SHP77 treated with DMSO at 0.1 percent for 48 hours (cell line): ENCODE measurements at regions not wholly inside any gene's neighbourhood (a gene's known extent, or its start where the extent isn't known, plus 50 kb on each side); places are given as distances from the start of the nearest gene placed in this dataset.

ENCODE experiments used
- DNase-seq: peaks from one replicate; lab custom pipeline; 2025; lab: John Stamatoyannopoulos, UW

DNA sequence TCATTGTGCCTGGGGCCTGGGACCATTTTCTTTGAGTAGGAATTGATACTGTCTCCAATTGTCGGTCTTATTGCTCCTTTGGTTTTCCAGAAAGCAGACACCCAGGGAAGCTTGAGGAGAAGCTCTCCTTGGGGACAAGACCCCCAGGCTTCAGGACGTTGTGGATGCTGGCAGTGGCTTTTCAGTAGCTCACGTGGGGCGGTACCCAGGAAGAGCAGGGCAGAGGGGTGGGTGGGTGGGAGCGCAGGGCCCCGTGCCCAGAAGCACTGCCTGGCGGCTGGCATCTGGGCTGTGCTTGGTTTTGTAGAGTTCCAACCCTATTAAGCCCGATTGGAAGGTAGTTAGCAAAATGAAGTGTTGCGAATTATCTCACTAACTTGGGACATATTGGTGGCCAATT, 374.2 kb upstream of the IRX1 start:
- DNase-seq, result no peak

GRCh38 chr5:3220638-3221288, 374.9 kb upstream of the IRX1 start:
- DNase-seq, result no peak

GRCh38 chr5:3220201-3220600, 375.4 kb upstream of the IRX1 start:
- no peak for DNase-seq

GRCh38 chr5:3218916-3219650, 376.5 kb upstream of the IRX1 start:
- DNase-seq, result no peak

GRCh38 chr5:3217771-3218495, 377.7 kb upstream of the IRX1 start:
- no peak for DNase-seq

- no peak for DNase-seq
Observed at GRCh38 chr5:3217114-3217513, 378.5 kb upstream of the IRX1 start.

DNA sequence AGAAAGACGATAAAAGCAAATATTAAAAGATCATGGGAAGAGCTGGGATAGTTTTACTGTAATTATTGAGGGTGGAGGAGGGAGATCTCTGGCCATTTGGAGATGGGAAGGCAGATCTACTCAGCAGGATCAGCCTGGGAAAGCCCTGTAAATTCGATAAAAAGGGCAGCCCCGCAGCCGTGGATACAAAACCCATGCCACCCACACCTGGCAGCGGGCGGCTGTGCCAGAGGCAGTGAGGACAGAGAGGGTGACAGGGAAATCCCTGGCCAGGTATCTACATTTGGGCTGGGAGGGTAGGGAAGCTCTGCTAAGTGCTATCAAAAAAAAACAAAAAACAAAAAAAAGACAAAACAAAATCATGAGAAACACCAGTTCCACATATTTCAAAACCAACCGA, 379.2 kb upstream of the IRX1 start:
- no peak for DNase-seq

DNA sequence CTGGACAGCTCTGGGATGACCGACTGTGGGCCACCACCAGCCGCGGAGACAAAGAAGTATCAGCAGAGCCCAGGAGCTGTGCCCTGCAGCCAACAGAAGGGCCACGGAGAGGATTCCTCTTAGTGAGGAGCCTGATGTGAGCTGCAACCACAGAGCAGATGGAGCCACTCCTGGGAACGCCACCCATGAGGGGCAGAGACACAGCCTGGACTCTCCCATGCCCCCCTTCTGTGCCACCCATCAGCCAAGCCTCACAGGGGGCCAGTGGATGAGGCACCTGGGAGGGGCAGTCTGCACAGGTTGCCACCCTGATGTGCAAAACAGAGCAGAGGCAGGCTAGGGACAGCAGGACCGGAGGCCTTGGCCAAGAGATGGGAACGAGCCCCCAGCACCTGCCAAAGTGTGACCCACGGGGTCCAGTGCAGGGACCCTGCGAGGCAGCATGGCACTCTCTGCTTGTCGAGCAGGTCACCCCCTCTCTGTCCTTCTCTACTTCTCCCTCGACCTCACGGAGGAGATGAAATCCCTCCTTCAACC, 380.7 kb upstream of the IRX1 start:
- no peak for DNase-seq

GRCh38 chr5:3214396-3214795, 381.2 kb upstream of the IRX1 start:
- DNase-seq, result no peak

DNA sequence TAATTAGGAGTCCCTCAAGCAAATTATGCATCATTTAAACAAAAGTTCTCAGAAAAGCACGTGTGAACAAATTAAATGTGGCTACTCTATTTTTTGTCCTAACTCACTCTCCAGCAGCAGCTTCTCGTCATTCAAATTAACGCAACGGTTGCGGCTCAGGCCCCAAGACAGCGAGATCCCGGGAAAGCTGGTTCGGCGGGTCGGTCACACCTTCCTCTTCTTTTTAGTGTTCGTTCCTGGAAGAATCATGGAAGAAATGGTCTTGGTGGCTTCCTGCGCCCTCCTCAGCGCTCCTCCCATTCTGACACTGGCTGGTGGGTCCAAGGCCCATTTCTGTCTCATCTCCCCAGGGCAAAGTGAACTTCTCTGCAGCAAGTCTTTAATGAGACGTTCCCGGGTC, 382.8 kb upstream of the IRX1 start:
- no peak for DNase-seq

DNA sequence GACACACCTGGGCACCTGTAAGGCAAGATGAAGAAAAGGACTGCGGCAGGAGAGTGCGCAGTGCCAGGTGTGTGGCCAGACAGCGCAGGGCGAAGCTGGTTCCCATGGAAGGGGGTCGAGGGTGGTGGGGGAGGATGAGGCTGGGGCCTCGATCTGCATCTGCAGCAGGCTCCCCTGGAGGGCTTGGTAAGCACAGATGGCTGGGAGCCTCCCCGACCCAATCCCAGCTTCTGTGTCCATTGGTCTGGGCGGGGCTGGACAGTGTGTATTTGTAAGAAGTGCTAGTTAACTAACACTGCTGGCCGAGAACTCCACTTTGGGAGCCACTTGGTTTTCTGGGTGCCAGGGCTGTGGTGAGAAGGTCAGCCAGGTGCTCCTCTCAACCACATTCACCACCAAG, 385.1 kb upstream of the IRX1 start:
- DNase-seq, result no peak

GRCh38 chr5:3209918-3210317, 385.7 kb upstream of the IRX1 start:
- no peak for DNase-seq

- no peak for DNase-seq
Observed at GRCh38 chr5:3202570-3202969, 393.1 kb upstream of the IRX1 start.

- DNase-seq, result no peak
Observed at GRCh38 chr5:3201941-3202340, 393.7 kb upstream of the IRX1 start.

- no peak for DNase-seq
Observed at GRCh38 chr5:3201121-3201520, 394.5 kb upstream of the IRX1 start.

GRCh38 chr5:3199962-3200755, 395.5 kb upstream of the IRX1 start:
- DNase-seq, result no peak

DNA sequence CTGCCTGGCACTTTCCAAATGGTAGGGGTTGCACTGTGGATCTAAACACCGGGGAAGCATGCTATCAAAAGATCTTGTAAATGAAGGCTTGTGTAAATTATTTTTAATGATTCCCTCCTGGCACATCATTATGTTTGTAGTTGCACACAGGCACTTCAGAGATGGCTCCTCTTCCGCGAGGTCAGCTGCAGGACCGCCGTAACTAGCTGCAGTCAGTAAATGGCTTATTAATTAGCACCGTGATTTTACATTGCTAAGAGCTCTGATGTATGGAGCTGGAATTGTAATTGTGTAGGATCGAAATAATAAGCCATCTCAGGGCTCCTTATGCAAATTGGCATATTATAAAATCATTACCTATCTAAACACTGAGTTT, 397.6 kb upstream of the IRX1 start:
- DNase-seq, result no peak

GRCh38 chr5:3197304-3198073, 398.1 kb upstream of the IRX1 start:
- DNase-seq, result no peak

DNA sequence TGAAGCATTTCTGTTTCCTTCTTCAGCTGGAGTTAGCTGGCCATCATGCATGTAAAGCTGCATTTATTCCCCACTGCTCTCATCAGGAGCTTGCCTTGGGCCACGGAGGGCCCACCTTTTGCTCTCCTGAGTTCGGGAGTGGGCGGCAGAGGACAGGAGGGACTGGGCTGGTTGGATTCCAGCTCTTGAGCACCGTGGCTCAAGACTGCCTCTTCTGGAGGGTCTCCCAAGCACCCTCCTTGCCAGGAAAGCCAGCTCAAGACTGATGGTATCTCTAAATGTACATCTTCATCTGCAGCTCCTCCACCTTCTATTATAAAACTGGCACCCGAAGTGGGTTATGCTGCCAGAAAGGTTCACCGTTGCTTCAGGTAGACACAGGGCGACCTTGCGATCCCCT, 399.6 kb upstream of the IRX1 start:
- DNase-seq, result no peak

DNA sequence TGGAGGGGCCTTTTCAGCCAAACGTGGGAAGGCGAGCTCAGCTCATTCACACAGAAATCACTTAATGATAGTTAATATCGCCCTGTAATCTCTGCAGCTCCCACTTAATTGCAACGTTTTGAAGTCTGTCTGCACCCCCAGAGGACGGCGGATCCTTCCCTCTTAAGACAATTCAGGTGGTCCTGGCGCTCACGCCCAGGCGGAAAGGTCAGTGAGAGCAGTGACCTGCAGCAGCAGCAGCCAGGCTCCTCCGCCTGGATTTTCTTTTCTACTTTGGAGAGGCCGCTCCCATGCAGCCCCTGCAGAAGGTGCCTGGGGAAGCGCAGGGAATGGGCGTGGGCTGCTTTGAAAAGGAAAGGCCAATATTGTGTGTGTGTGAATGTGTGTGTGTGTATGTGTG, 400.9 kb upstream of the IRX1 start:
- no peak for DNase-seq

GRCh38 chr5:3194271-3194670, 401.4 kb upstream of the IRX1 start:
- no peak for DNase-seq

DNA sequence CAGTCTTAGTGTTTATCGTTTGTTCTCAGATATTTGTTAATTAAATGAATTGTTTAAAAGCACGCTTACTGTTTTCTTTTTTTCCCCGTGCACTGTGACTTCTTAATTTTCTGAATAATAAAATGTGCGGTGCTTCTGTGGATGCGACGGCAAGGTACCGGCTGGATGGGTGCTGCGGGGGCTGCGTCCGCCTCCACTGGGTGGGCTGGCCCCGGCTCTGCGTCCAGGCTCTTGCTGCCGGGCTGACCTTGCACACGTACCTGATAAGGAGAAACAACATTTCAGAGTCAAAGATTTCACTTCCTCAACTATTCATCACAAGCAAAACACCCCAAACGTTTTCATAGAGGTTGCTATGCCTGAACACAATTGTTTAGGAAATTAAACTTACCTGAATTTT, 404.0 kb upstream of the IRX1 start:
- DNase-seq, result no peak
